ENCODE measurements at regions not wholly inside any gene's neighbourhood (a gene's known extent, or its start where the extent isn't known, plus 50 kb on each side); places are given as distances from the start of the nearest gene placed in this dataset.
A peak's percentile ranks its signal among the peaks of the same experiment; 100 is the strongest.

- DNase-seq (no peak), ATAC-seq (ENCODE audit: low read depth in 2 of 2) (no peak)
- Mint-ChIP-seq H3K9me3 (peaks cover 0 to 8% (median 4%) of the 10 kb centered on the region in 7 donors), H3K27me3 (peaks cover 0 to 4% (median 4%) of the 10 kb centered on the region in 3 donors), H3K36me3 (no peaks in the 10 kb centered on the region), H3K4me3 (no peak overlapping the region), H3K27ac (no peak overlapping the region), H3K4me1 (no peaks in the 10 kb centered on the region)
Observed at GRCh38 chr19:32174386-32175113, 170.9 kb upstream of the ZNF507 start.

DNA sequence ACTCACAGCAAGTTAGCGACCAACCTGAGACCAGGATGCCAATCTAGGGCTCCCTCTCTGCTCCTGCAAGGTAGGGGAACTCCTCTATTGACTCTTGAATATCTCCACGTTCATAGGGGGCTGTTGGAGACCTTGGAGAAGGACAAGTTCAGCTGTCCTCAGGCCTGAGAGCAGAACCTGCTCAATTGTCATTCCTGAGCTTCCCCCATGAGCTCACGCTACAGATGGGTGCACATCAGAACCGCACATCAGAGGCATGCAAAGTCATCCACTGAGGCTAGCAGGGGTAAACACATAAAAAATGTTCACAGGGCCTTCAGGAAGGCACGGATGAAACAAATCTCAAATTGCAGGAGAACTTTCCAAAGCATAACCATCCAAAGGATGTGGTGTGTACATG, 168.8 kb upstream of the ZNF507 start:
- ATAC-seq (ENCODE audit: low read depth in 2 of 2) = no peak
- H3K27ac Mint-ChIP-seq = peak overlapping the region in 1 of 6 donors; percentile 68
- H3K27me3 Mint-ChIP-seq = peaks cover 0 to 4% (median 0%) of the 10 kb centered on the region in 3 donors
- no peaks in the 10 kb centered on the region for H3K4me1 Mint-ChIP-seq
- no peak for DNase-seq
- H3K4me3 Mint-ChIP-seq = no peak overlapping the region
- no peaks in the 10 kb centered on the region for H3K36me3 Mint-ChIP-seq
- peaks cover 0 to 8% (median 2%) of the 10 kb centered on the region in 7 donors for H3K9me3 Mint-ChIP-seq

- Mint-ChIP-seq H3K36me3 (no peaks in the 10 kb centered on the region), H3K27ac (no peak overlapping the region), H3K4me3 (no peak overlapping the region), H3K4me1 (no peaks in the 10 kb centered on the region), H3K27me3 (peaks cover 0 to 4% (median 0%) of the 10 kb centered on the region in 3 donors), H3K9me3 (peaks cover 0 to 8% (median 2%) of the 10 kb centered on the region in 7 donors)
- ATAC-seq (ENCODE audit: low read depth in 2 of 2) (no peak), DNase-seq (no peak)
Observed at GRCh38 chr19:32177686-32178085, 167.7 kb upstream of the ZNF507 start.

- Mint-ChIP-seq H3K27ac (no peak overlapping the region), H3K9me3 (peaks cover 0 to 8% (median 2%) of the 10 kb centered on the region in 7 donors), H3K27me3 (peaks cover 0 to 4% (median 0%) of the 10 kb centered on the region in 3 donors), H3K36me3 (no peaks in the 10 kb centered on the region), H3K4me1 (no peaks in the 10 kb centered on the region), H3K4me3 (peak overlapping the region in 1 of 8 donors; percentile 3)
- DNase-seq (no peak), ATAC-seq (ENCODE audit: low read depth in 2 of 2) (no peak)
Observed at GRCh38 chr19:32178401-32178800, 167.0 kb upstream of the ZNF507 start.

DNA sequence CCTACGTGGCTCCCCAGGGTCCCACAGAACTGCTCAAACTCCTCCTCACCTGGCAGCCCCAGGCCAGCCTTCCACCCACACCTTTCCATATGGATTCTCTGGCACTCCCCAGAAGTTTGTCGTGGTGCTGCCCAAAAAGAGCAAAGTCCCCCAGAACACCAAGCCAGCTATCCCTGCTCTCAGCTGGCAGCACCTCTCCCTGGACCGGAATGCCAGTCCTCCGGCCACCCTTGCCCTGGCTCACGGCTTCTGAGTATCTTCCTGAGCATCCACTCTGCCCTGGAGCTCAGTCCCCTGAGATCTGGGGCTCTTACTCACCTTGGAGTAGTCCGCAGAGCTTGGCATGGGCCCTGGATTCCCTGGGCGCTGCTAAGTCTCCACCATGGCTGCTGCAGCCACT, 166.5 kb upstream of the ZNF507 start:
- ATAC-seq (ENCODE audit: low read depth in 2 of 2) (no peak), DNase-seq (no peak)
- Mint-ChIP-seq H3K4me3 (no peak overlapping the region), H3K27ac (peak overlapping the region in 1 of 6 donors; percentile 53), H3K9me3 (peaks cover 0 to 8% (median 2%) of the 10 kb centered on the region in 7 donors), H3K27me3 (peaks cover 0 to 4% (median 0%) of the 10 kb centered on the region in 3 donors), H3K36me3 (no peaks in the 10 kb centered on the region), H3K4me1 (no peaks in the 10 kb centered on the region)

DNA sequence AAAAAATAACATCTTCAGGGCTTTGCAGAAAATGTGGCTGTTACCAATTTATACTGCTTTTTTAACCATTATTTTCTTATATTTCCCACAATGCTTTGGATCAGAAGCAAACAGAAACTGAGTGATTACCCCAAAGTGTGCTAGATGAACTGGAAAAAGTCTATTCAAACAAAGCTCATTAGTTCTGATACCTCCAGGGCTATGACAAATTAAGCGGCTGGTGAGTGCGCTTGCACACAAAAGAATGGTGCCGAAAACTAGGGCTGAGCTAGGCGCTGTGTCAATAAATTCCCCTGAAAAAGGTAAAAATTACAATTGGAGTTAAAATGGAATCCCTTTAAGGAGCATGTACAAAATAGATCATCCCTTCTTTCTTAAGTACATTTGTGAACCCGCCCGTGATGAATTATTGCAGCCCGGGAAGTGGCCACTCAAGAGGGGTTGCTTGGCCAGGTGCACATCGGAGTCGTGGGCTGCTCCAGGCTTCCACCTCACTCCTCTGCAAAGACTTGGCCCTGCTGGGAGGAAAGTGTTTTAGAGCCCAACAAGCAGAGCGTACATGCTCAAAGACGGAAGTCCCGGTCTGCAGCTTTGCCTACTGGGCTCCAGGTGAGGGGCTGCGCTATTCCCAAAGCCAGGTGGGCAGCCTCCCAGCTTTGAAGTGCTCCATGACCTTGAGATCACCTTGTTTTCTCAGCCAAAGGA, 164.0 kb upstream of the ZNF507 start:
- H3K9me3 Mint-ChIP-seq = peaks cover 3 to 14% (median 5%) of the 10 kb centered on the region in 7 donors
- no peaks in the 10 kb centered on the region for H3K4me1 Mint-ChIP-seq
- H3K36me3 Mint-ChIP-seq = no peaks in the 10 kb centered on the region
- H3K27ac Mint-ChIP-seq = no peak overlapping the region
- no peak overlapping the region for H3K4me3 Mint-ChIP-seq
- DNase-seq = no peak
- peaks cover 0 to 4% (median 0%) of the 10 kb centered on the region in 3 donors for H3K27me3 Mint-ChIP-seq
- no peak for ATAC-seq (ENCODE audit: low read depth in 2 of 2)

GRCh38 chr19:32186542-32187330, 158.7 kb upstream of the ZNF507 start:
- H3K27ac Mint-ChIP-seq = no peak overlapping the region
- no peak for ATAC-seq (ENCODE audit: low read depth in 2 of 2)
- peaks cover 3 to 11% (median 9%) of the 10 kb centered on the region in 7 donors for H3K9me3 Mint-ChIP-seq
- no peak for DNase-seq
- H3K4me3 Mint-ChIP-seq = peak overlapping the region in 1 of 8 donors; percentile 63
- peaks cover 0 to 6% (median 4%) of the 10 kb centered on the region in 3 donors for H3K27me3 Mint-ChIP-seq
- no peaks in the 10 kb centered on the region for H3K4me1 Mint-ChIP-seq
- H3K36me3 Mint-ChIP-seq = no peaks in the 10 kb centered on the region

DNA sequence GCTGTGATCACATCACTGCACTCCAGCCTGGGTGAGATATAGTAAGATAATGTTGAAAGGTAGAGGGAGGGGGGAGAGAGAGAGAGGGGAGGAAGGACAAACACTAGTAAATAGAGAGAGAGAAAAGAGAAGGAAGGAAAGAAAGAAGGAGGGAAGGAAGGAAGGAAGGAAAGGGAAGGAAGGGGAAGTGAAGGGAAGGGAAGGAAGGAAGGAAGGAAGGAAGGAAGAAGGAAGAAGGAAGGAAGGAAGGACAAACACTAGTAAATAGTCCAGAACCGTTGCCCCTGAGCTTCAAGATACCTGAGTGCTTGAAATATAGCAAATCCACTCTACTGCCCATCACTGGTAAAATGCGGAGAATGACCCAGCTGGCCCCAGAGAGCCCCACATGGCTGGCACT, 156.5 kb upstream of the ZNF507 start:
- Mint-ChIP-seq H3K27me3 (peaks cover 0 to 6% (median 4%) of the 10 kb centered on the region in 3 donors), H3K4me3 (no peak overlapping the region), H3K9me3 (peaks cover 8 to 23% (median 11%) of the 10 kb centered on the region in 7 donors), H3K27ac (no peak overlapping the region), H3K36me3 (no peaks in the 10 kb centered on the region), H3K4me1 (no peaks in the 10 kb centered on the region)
- no peak for DNase-seq
- ATAC-seq (ENCODE audit: low read depth in 2 of 2) = no peak

- H3K27ac Mint-ChIP-seq = no peak overlapping the region
- no peak overlapping the region for H3K4me3 Mint-ChIP-seq
- DNase-seq (no peak), ATAC-seq (ENCODE audit: low read depth in 2 of 2) (no peak)
- H3K27me3 Mint-ChIP-seq = peaks cover 0 to 6% (median 4%) of the 10 kb centered on the region in 3 donors
- peaks cover 6 to 26% (median 7%) of the 10 kb centered on the region in 7 donors for H3K9me3 Mint-ChIP-seq
- H3K36me3 Mint-ChIP-seq = no peaks in the 10 kb centered on the region
- no peaks in the 10 kb centered on the region for H3K4me1 Mint-ChIP-seq
Observed at GRCh38 chr19:32189956-32190706, 155.3 kb upstream of the ZNF507 start.

- H3K36me3 Mint-ChIP-seq = no peaks in the 10 kb centered on the region
- H3K27me3 Mint-ChIP-seq = peaks cover 0 to 8% (median 6%) of the 10 kb centered on the region in 3 donors
- no peak overlapping the region for H3K4me3 Mint-ChIP-seq
- H3K9me3 Mint-ChIP-seq = peaks cover 2 to 20% (median 7%) of the 10 kb centered on the region in 7 donors
- DNase-seq (no peak), ATAC-seq (ENCODE audit: low read depth in 2 of 2) (no peak)
- H3K27ac Mint-ChIP-seq = no peak overlapping the region
- no peaks in the 10 kb centered on the region for H3K4me1 Mint-ChIP-seq
Observed at GRCh38 chr19:32191921-32192320, 153.5 kb upstream of the ZNF507 start.

- peaks cover 0 to 5% (median 2%) of the 10 kb centered on the region in 3 donors for H3K27me3 Mint-ChIP-seq
- H3K27ac Mint-ChIP-seq = no peak overlapping the region
- no peaks in the 10 kb centered on the region for H3K4me1 Mint-ChIP-seq
- peak overlapping the region in 1 of 8 donors; percentile 5 for H3K4me3 Mint-ChIP-seq
- DNase-seq (no peak), ATAC-seq (ENCODE audit: low read depth in 2 of 2) (no peak)
- H3K36me3 Mint-ChIP-seq = no peaks in the 10 kb centered on the region
- H3K9me3 Mint-ChIP-seq = peaks cover 2 to 20% (median 6%) of the 10 kb centered on the region in 7 donors
Observed at GRCh38 chr19:32195706-32196610, 149.5 kb upstream of the ZNF507 start.
